Thyroid gland (tissue), 4 donors: ENCODE measurements at regions not wholly inside any gene's neighbourhood (a gene's known extent, or its start where the extent isn't known, plus 50 kb on each side); places are given as distances from the start of the nearest gene placed in this dataset.

Source experiments
- DNase-seq, 2 donors: peaks; one replicate each; pipeline ENCODE4 v3.0.0-alpha.2; 2019
- H3K27ac ChIP-seq, 3 donors: fragments of 200-600 bp; sonication (generic); 1 replicate in 2 of 3; 2 replicates in 1 of 3; pipeline ENCODE4 v1.5.1; 2016 to 2019; ENCODE audit warnings: mild to moderate bottlenecking in 1 of 3, moderate library complexity in 1 of 3
- H3K27me3 ChIP-seq: fragments of 200-600 bp; sonication (generic); one replicate; pipeline ENCODE4 v1.5.1; 2019
- H3K36me3 ChIP-seq, 2 donors: fragments of 200-600 bp; sonication (generic); one replicate each; pipeline ENCODE4 v1.5.1; 2016 to 2019
- H3K4me1 ChIP-seq, 2 donors: fragments of 200-600 bp; sonication (generic); one replicate each; pipeline ENCODE4 v1.5.1; 2017 to 2019
- H3K4me3 ChIP-seq, 3 donors: fragments of 200-600 bp; sonication (generic); replicated peaks in 1 of 3; 1 replicate in 2 of 3; 2 replicates in 1 of 3; pipeline ENCODE4 v1.5.1; 2016; ENCODE audit warnings: mild to moderate bottlenecking in 1 of 3
- H3K9me3 ChIP-seq: fragments of 200-600 bp; sonication (generic); one replicate; pipeline ENCODE4 v1.5.1; 2017
- POLR2A ChIP-seq, 2 donors: fragments of 450-650 bp; IDR thresholded peaks; one replicate each; pipeline ENCODE4 v1.6.1; 2017; ENCODE audit warnings: antibody characterized with exemption in 2 of 2, mild to moderate bottlenecking in 2 of 2, moderate library complexity in 1 of 2
- WGBS, 2 donors: methylation state at CpG; one replicate each; pipeline ENCODE4 v1.1.5; 2017; 5-methylcytosine and 5-hydroxymethylcytosine counted together
- intact Hi-C: fragments of 100-400 bp; cut with DNase I; formaldehyde crosslinking; loops from one replicate; pipeline ENCODE4 v1.15.1; 2023
- TF ChIP-seq, protein P1 (sequence below), 6 experiments: fragments of 200-600 bp in 3 of 6; fragments of 450-650 bp in 3 of 6; sonication (generic) in 3 of 6; IDR thresholded peaks; one replicate each; pipeline ENCODE4 v1.5.1; 2016 to 2019; ENCODE audit warnings: antibody characterized with exemption in 6 of 6, mild to moderate bottlenecking in 2 of 6, inconsistent platforms in 1 of 6, moderate library complexity in 1 of 6

DNA sequence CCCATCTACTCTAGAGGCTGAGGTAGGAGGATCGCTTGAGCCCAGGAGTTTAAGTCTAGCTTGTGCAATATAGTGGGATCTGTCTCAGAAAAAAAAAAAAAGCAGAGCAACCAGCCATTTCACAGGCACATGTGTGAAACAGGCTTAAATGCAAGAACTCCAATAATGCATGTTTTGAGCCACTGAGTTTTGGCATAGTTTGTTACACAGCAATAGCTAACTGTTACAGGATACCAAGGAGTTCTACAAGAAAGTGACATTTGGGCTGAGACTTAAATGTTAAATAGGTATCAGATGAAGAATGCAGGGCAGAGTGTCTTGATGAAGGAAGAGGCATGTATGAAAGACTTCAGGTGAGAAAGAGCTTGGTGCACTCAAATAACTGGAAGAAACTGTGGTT, 240.0 kb upstream of the FOXN3 start:
- TF ChIP-seq POLR2A (IDR thresholded peaks at IDR 0.05): no peak
- TF ChIP-seq, protein P1, sequence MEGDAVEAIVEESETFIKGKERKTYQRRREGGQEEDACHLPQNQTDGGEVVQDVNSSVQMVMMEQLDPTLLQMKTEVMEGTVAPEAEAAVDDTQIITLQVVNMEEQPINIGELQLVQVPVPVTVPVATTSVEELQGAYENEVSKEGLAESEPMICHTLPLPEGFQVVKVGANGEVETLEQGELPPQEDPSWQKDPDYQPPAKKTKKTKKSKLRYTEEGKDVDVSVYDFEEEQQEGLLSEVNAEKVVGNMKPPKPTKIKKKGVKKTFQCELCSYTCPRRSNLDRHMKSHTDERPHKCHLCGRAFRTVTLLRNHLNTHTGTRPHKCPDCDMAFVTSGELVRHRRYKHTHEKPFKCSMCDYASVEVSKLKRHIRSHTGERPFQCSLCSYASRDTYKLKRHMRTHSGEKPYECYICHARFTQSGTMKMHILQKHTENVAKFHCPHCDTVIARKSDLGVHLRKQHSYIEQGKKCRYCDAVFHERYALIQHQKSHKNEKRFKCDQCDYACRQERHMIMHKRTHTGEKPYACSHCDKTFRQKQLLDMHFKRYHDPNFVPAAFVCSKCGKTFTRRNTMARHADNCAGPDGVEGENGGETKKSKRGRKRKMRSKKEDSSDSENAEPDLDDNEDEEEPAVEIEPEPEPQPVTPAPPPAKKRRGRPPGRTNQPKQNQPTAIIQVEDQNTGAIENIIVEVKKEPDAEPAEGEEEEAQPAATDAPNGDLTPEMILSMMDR (IDR thresholded peaks at IDR 0.05): no peak
- Histone ChIP-seq H3K4me1 (no peaks in the 10 kb centered on the region), H3K9me3 (no peaks in the 10 kb centered on the region), H3K27ac (no peak overlapping the region), H3K4me3 (no peak overlapping the region), H3K27me3 (no peaks in the 10 kb centered on the region), H3K36me3 (no peaks in the 10 kb centered on the region)
- intact Hi-C loops: no loop called here
- WGBS, 2 donors: 100% methylated on average over 1 of the region's 1 CpG
- no peak for DNase-seq

- intact Hi-C loops: no loop called here
- WGBS, 2 donors: 56 to 60% methylated on average over 1 of the region's 1 CpG
- Histone ChIP-seq H3K9me3 (no peaks in the 10 kb centered on the region), H3K4me3 (no peak overlapping the region), H3K36me3 (no peaks in the 10 kb centered on the region), H3K27me3 (no peaks in the 10 kb centered on the region), H3K4me1 (no peaks in the 10 kb centered on the region), H3K27ac (no peak overlapping the region)
- DNase-seq: no peak
- no peak for TF ChIP-seq POLR2A (IDR thresholded peaks at IDR 0.05)
- TF ChIP-seq, protein P1 (IDR thresholded peaks at IDR 0.05): no peak
Measured at GRCh38 chr14:89654998-89655397, 238.0 kb upstream of the FOXN3 start.

GRCh38 chr14:89652352-89652751, 235.3 kb upstream of the FOXN3 start:
- no peak overlapping the region for H3K27ac ChIP-seq
- H3K9me3 ChIP-seq: no peaks in the 10 kb centered on the region
- TF ChIP-seq POLR2A (IDR thresholded peaks at IDR 0.05): no peak
- no peak for DNase-seq
- intact Hi-C loops: no loop called here
- WGBS, 2 donors: 84 to 87% methylated on average over 4 of the region's 4 CpGs
- H3K4me3 ChIP-seq: no peak overlapping the region
- no peaks in the 10 kb centered on the region for H3K27me3 ChIP-seq
- no peaks in the 10 kb centered on the region for H3K36me3 ChIP-seq
- no peaks in the 10 kb centered on the region for H3K4me1 ChIP-seq

DNA sequence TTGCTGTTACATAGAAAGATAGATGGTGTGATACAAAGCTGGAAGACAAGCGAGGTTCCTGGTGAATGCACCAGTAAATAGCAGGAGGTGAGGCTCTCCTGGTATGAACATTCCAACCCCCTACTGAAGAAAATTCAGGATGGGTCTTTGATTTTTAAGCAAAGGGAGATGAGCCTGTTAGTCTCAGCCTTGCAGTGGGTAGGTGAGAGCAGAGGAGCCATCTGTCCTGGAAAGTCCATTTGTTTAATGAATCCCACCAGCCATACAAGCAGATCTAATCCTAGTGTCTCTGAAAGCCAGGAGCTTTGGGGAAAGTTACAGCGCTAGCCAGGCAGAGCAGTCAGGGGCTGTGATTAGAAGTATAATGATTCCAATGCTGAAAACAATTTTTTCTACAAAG, 234.8 kb upstream of the FOXN3 start:
- TF ChIP-seq, protein P1 (IDR thresholded peaks at IDR 0.05): no peak
- no peak for TF ChIP-seq POLR2A (IDR thresholded peaks at IDR 0.05)
- H3K9me3 ChIP-seq: no peaks in the 10 kb centered on the region
- H3K36me3 ChIP-seq: no peaks in the 10 kb centered on the region
- H3K4me3 ChIP-seq: no peak overlapping the region
- H3K27ac ChIP-seq: no peak overlapping the region
- H3K27me3 ChIP-seq: no peaks in the 10 kb centered on the region
- intact Hi-C loops: no loop called here
- DNase-seq: no peak
- H3K4me1 ChIP-seq: no peaks in the 10 kb centered on the region
- WGBS, 2 donors: 91 to 93% methylated on average over 2 of the region's 2 CpGs

DNA sequence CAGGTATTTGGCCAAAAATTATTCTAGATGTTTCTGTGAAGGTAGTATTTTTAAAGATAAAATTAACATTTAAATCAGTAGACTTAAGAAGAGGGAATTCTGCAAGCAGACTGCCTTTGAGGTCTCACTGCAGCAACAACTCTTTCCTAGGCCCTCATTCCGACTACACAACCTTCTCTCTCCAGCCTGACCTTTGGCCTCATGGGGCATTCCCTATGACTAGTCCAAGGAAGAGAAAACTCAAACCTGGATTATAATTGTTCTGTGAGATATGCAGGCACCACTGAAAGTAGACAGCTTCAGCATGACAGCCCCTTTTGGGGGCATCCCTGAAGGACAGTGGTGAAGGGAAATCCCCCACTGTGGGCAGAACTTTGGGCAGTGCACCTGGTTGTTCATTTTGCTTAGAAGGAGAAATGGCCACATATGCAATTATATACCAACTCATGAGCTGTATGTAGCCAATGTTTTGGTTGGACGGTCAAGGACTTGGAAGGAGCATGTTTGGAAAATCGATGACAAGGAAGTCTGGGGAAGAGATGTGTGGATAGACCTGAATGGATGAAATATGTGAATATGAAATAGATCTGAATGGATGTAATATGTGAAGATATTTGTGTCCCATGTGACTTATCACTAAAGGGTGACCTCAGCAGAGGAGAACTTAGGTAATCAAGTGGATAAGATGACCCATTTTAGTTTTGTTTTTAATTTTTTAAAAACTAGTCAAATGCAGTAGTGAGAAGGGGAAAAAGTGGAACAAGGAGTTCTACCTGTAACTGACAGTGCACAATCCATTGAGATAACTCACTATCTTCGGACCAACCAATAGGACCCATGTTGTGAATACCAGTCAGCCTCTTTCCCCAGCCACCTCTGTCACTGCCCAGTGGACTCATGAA, 233.3 kb upstream of the FOXN3 start:
- no peak for DNase-seq
- Histone ChIP-seq H3K27me3 (no peaks in the 10 kb centered on the region), H3K4me1 (no peaks in the 10 kb centered on the region), H3K27ac (no peak overlapping the region), H3K4me3 (no peak overlapping the region), H3K9me3 (no peaks in the 10 kb centered on the region), H3K36me3 (no peaks in the 10 kb centered on the region)
- intact Hi-C loops: no loop called here
- TF ChIP-seq POLR2A (IDR thresholded peaks at IDR 0.05): no peak
- TF ChIP-seq, protein P1 (IDR thresholded peaks at IDR 0.05): no peak
- 89 to 93% methylated on average over 4 of the region's 4 CpGs for WGBS, 2 donors
